ENCODE measurements at regions not wholly inside any gene's neighbourhood (a gene's known extent, or its start where the extent isn't known, plus 50 kb on each side); places are given as distances from the start of the nearest gene placed in this dataset.
"Not testable (repeated sequence)": the region's sequence is repeated elsewhere in the genome, so short reads cannot be mapped to it uniquely, and the experiment has no call there.

DNA sequence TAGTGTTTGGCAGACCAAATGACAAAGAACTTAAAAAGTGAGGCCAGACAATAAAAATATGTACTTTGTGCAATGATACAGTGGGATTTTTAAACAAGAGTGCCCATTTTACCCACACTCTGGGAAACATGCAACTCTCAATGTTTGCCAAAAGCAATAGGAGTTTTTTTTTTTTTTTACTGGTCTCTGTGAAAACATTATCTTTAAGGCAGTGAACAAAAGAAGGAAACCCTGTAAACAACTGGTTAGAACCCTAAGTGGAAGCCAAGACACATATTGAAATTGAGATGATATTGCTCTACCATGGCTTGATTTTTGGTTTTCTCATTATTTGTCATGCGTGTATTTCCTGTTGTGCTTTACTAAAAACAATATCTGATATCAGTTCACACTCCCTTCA is 67.2 kb upstream of the PPP3CA start:
- DNase-seq: no peak
- Histone ChIP-seq H3K27ac (ENCODE audit: insufficient read depth, low read length, poor library complexity, severe bottlenecking) (no peak overlapping the region), H3K4me1 (ENCODE audit: control insufficient read depth, insufficient read depth, low read length, poor library complexity, severe bottlenecking) (peaks cover 23% of the 10 kb centered on the region)

DNA sequence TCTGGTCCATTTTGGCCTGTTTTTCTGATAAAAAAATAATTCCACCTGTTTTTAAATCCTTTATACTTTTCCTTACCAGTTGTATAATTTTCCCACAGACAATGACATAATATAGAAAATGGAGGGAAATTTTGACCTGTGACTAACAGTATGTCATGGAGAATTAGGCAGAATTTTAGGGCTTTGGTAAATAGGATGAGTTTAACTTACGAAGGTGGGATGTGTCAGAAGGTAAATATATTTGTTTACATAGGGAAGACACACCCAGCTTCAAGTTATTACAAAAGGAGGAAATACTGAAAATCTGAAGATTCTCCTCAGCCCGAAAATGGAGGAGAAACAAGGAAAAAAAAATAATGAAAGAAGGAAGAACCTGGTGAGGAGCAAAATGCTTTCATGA is 64.6 kb upstream of the PPP3CA start:
- Histone ChIP-seq H3K9me3 (ENCODE audit: control insufficient read depth, low read length) (no peaks in the 10 kb centered on the region), H3K4me1 (ENCODE audit: control insufficient read depth, insufficient read depth, low read length, poor library complexity, severe bottlenecking) (peaks cover 5% of the 10 kb centered on the region), H3K4me3 (ENCODE audit: insufficient read depth, low read depth, low read length, poor library complexity, severe bottlenecking) (no peak overlapping the region), H3K27me3 (replicated peaks; ENCODE audit: control insufficient read depth, insufficient read depth, low read length, poor library complexity, severe bottlenecking) (no peaks in the 10 kb centered on the region), H3K27ac (ENCODE audit: insufficient read depth, low read length, poor library complexity, severe bottlenecking) (no peak overlapping the region), H3K36me3 (ENCODE audit: control insufficient read depth, insufficient read depth, low read length) (no peaks in the 10 kb centered on the region)
- no peak for DNase-seq

More for the DNA sequence above, 67.2 kb upstream of the PPP3CA start:
- H3K27me3 ChIP-seq (replicated peaks; ENCODE audit: control insufficient read depth, insufficient read depth, low read length, poor library complexity, severe bottlenecking): no peaks in the 10 kb centered on the region
- no peak overlapping the region for H3K4me3 ChIP-seq (ENCODE audit: insufficient read depth, low read depth, low read length, poor library complexity, severe bottlenecking)
- no peaks in the 10 kb centered on the region for H3K36me3 ChIP-seq (ENCODE audit: control insufficient read depth, insufficient read depth, low read length)
- H3K9me3 ChIP-seq (ENCODE audit: control insufficient read depth, low read length): no peaks in the 10 kb centered on the region

GRCh38 chr4:101411281-101411910 is 64.1 kb upstream of the PPP3CA start:
- H3K4me1 ChIP-seq (ENCODE audit: control insufficient read depth, insufficient read depth, low read length, poor library complexity, severe bottlenecking); H3K4me3 ChIP-seq (ENCODE audit: insufficient read depth, low read depth, low read length, poor library complexity, severe bottlenecking); H3K9me3 ChIP-seq (ENCODE audit: control insufficient read depth, low read length); DNase-seq; H3K27me3 ChIP-seq (replicated peaks; ENCODE audit: control insufficient read depth, insufficient read depth, low read length, poor library complexity, severe bottlenecking); H3K36me3 ChIP-seq (ENCODE audit: control insufficient read depth, insufficient read depth, low read length); H3K27ac ChIP-seq (ENCODE audit: insufficient read depth, low read length, poor library complexity, severe bottlenecking): not testable (repeated sequence)

GRCh38 chr4:101400096-101400495 is 52.8 kb upstream of the PPP3CA start:
- Histone ChIP-seq H3K4me3 (ENCODE audit: insufficient read depth, low read depth, low read length, poor library complexity, severe bottlenecking) (no peak overlapping the region), H3K4me1 (ENCODE audit: control insufficient read depth, insufficient read depth, low read length, poor library complexity, severe bottlenecking) (no peaks in the 10 kb centered on the region), H3K9me3 (ENCODE audit: control insufficient read depth, low read length) (no peaks in the 10 kb centered on the region), H3K27ac (ENCODE audit: insufficient read depth, low read length, poor library complexity, severe bottlenecking) (no peak overlapping the region), H3K27me3 (replicated peaks; ENCODE audit: control insufficient read depth, insufficient read depth, low read length, poor library complexity, severe bottlenecking) (no peaks in the 10 kb centered on the region), H3K36me3 (ENCODE audit: control insufficient read depth, insufficient read depth, low read length) (no peaks in the 10 kb centered on the region)
- no peak for DNase-seq

DNA sequence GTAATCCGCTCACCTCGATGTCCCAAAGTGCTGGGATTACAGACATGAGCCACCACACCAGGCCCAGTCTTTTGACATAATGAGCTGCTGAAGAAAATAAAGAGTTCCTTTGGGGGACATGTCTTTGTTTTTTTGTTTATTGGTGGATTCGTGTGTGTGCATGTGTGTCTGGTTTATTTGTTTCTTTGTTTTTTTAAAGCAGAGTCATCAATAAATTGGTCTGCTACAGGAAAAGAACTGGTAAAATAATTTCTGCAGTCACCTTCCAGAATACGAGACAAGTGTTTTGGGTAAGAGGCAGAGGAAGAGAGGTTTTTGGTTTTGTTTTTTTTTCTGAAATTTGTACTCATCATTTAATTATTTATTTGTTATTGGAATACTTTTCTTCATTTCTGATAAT is 51.5 kb upstream of the PPP3CA start:
- Histone ChIP-seq H3K27me3 (replicated peaks; ENCODE audit: control insufficient read depth, insufficient read depth, low read length, poor library complexity, severe bottlenecking) (no peaks in the 10 kb centered on the region), H3K36me3 (ENCODE audit: control insufficient read depth, insufficient read depth, low read length) (no peaks in the 10 kb centered on the region), H3K4me3 (ENCODE audit: insufficient read depth, low read depth, low read length, poor library complexity, severe bottlenecking) (no peak overlapping the region), H3K4me1 (ENCODE audit: control insufficient read depth, insufficient read depth, low read length, poor library complexity, severe bottlenecking) (no peaks in the 10 kb centered on the region), H3K27ac (ENCODE audit: insufficient read depth, low read length, poor library complexity, severe bottlenecking) (no peak overlapping the region), H3K9me3 (ENCODE audit: control insufficient read depth, low read length) (no peaks in the 10 kb centered on the region)
- no peak for DNase-seq
